T-helper 2 cell treated with Interferon-gamma antibody and Interleukin-4, amounts not matched to agents 5 μg/mL and 100 μg/mL, for 36 hours (primary cell): ENCODE measurements at regions not wholly inside any gene's neighbourhood (a gene's known extent, or its start where the extent isn't known, plus 50 kb on each side); places are given as distances from the start of the nearest gene placed in this dataset.

Experiments
- DNase-seq: peaks from one replicate; pipeline ENCODE4 v3.0.0; 2021; ENCODE audit warnings: low spot score
- H3K27ac Mint-ChIP-seq: one replicate; pipeline ENCODE4 v1.8.0; 2021; ENCODE audit warnings: mild to moderate bottlenecking, mixed read lengths
- H3K27me3 Mint-ChIP-seq: one replicate; pipeline ENCODE4 v1.8.0; 2021; ENCODE audit warnings: low read depth, mixed read lengths
- H3K36me3 Mint-ChIP-seq: one replicate; pipeline ENCODE4 v1.8.0; 2021; ENCODE audit warnings: low read depth, mixed read lengths
- H3K4me1 Mint-ChIP-seq: one replicate; pipeline ENCODE4 v1.8.0; 2021; ENCODE audit warnings: low read depth, mixed read lengths
- H3K4me3 Mint-ChIP-seq: one replicate; pipeline ENCODE4 v1.8.0; 2022; ENCODE audit warnings: mild to moderate bottlenecking, moderate library complexity, mixed read lengths
- H3K9me3 Mint-ChIP-seq: one replicate; pipeline ENCODE4 v1.8.0; 2021; ENCODE audit warnings: mixed read lengths

- Mint-ChIP-seq H3K27me3 (no peaks in the 10 kb centered on the region), H3K4me1 (no peaks in the 10 kb centered on the region), H3K36me3 (no peaks in the 10 kb centered on the region), H3K4me3 (no peak overlapping the region), H3K9me3 (peaks cover 28% of the 10 kb centered on the region), H3K27ac (no peak overlapping the region)
- no peak for DNase-seq
These were observed 1310.9 kb downstream of the PCDH7 start for GRCh38 chr4:32031026-32031425.

- Mint-ChIP-seq H3K27ac (no peak overlapping the region), H3K4me3 (no peak overlapping the region), H3K36me3 (no peaks in the 10 kb centered on the region), H3K27me3 (no peaks in the 10 kb centered on the region), H3K4me1 (no peaks in the 10 kb centered on the region), H3K9me3 (peaks cover 31% of the 10 kb centered on the region)
- DNase-seq, result no peak
These were observed 1312.0 kb downstream of the PCDH7 start for GRCh38 chr4:32032136-32032672.

GRCh38 chr4:32037399-32037798, 1317.2 kb downstream of the PCDH7 start:
- no peaks in the 10 kb centered on the region for H3K27me3 Mint-ChIP-seq
- no peak overlapping the region for H3K27ac Mint-ChIP-seq
- H3K4me3 Mint-ChIP-seq, result no peak overlapping the region
- peaks cover 21% of the 10 kb centered on the region for H3K9me3 Mint-ChIP-seq
- H3K36me3 Mint-ChIP-seq, result no peaks in the 10 kb centered on the region
- no peak for DNase-seq
- no peaks in the 10 kb centered on the region for H3K4me1 Mint-ChIP-seq

GRCh38 chr4:32042486-32043247, 1322.5 kb downstream of the PCDH7 start:
- no peak overlapping the region for H3K27ac Mint-ChIP-seq
- H3K27me3 Mint-ChIP-seq, result no peaks in the 10 kb centered on the region
- no peaks in the 10 kb centered on the region for H3K4me1 Mint-ChIP-seq
- DNase-seq, result no peak
- H3K9me3 Mint-ChIP-seq, result peaks cover 32% of the 10 kb centered on the region
- no peaks in the 10 kb centered on the region for H3K36me3 Mint-ChIP-seq
- no peak overlapping the region for H3K4me3 Mint-ChIP-seq

GRCh38 chr4:32043248-32043633, 1323.1 kb downstream of the PCDH7 start:
- H3K36me3 Mint-ChIP-seq, result no peaks in the 10 kb centered on the region

GRCh38 chr4:32061916-32062315, 1341.7 kb downstream of the PCDH7 start:
- H3K9me3 Mint-ChIP-seq, result peaks cover 14% of the 10 kb centered on the region
- DNase-seq, result no peak
- no peak overlapping the region for H3K27ac Mint-ChIP-seq
- H3K36me3 Mint-ChIP-seq, result no peaks in the 10 kb centered on the region
- H3K27me3 Mint-ChIP-seq, result no peaks in the 10 kb centered on the region
- H3K4me3 Mint-ChIP-seq, result no peak overlapping the region
- no peaks in the 10 kb centered on the region for H3K4me1 Mint-ChIP-seq

More at GRCh38 chr4:32043248-32043633, 1323.1 kb downstream of the PCDH7 start:
- DNase-seq, result no peak
- no peaks in the 10 kb centered on the region for H3K4me1 Mint-ChIP-seq
- H3K9me3 Mint-ChIP-seq, result peaks cover 38% of the 10 kb centered on the region
- no peaks in the 10 kb centered on the region for H3K27me3 Mint-ChIP-seq
- no peak overlapping the region for H3K4me3 Mint-ChIP-seq
- no peak overlapping the region for H3K27ac Mint-ChIP-seq

- H3K4me3 Mint-ChIP-seq, result no peak overlapping the region
- no peak for DNase-seq
- H3K27me3 Mint-ChIP-seq, result no peaks in the 10 kb centered on the region
- H3K4me1 Mint-ChIP-seq, result no peaks in the 10 kb centered on the region
- H3K36me3 Mint-ChIP-seq, result no peaks in the 10 kb centered on the region
- H3K27ac Mint-ChIP-seq, result no peak overlapping the region
- peaks cover 25% of the 10 kb centered on the region for H3K9me3 Mint-ChIP-seq
These were observed 1353.4 kb downstream of the PCDH7 start for GRCh38 chr4:32073542-32073941.

- Mint-ChIP-seq H3K4me1 (no peaks in the 10 kb centered on the region), H3K4me3 (no peak overlapping the region), H3K36me3 (no peaks in the 10 kb centered on the region), H3K27me3 (no peaks in the 10 kb centered on the region), H3K27ac (no peak overlapping the region), H3K9me3 (peaks cover 31% of the 10 kb centered on the region)
- no peak for DNase-seq
These were observed 1367.0 kb downstream of the PCDH7 start for GRCh38 chr4:32087211-32087610.

- no peak overlapping the region for H3K27ac Mint-ChIP-seq
- no peak overlapping the region for H3K4me3 Mint-ChIP-seq
- no peaks in the 10 kb centered on the region for H3K27me3 Mint-ChIP-seq
These were observed 1374.8 kb downstream of the PCDH7 start for GRCh38 chr4:32094987-32095386.

GRCh38 chr4:32102896-32103295, 1382.7 kb downstream of the PCDH7 start:
- Mint-ChIP-seq H3K27ac (no peak overlapping the region), H3K9me3 (peaks cover 18% of the 10 kb centered on the region), H3K4me1 (no peaks in the 10 kb centered on the region), H3K4me3 (no peak overlapping the region), H3K36me3 (no peaks in the 10 kb centered on the region), H3K27me3 (no peaks in the 10 kb centered on the region)
- no peak for DNase-seq

More at GRCh38 chr4:32094987-32095386, 1374.8 kb downstream of the PCDH7 start:
- Mint-ChIP-seq H3K36me3 (no peaks in the 10 kb centered on the region), H3K4me1 (no peaks in the 10 kb centered on the region), H3K9me3 (peaks cover 17% of the 10 kb centered on the region)
- DNase-seq, result no peak

GRCh38 chr4:32106767-32107166, 1386.6 kb downstream of the PCDH7 start:
- Mint-ChIP-seq H3K27me3 (no peaks in the 10 kb centered on the region), H3K4me1 (no peaks in the 10 kb centered on the region), H3K9me3 (peaks cover 28% of the 10 kb centered on the region), H3K36me3 (no peaks in the 10 kb centered on the region), H3K27ac (no peak overlapping the region), H3K4me3 (no peak overlapping the region)
- no peak for DNase-seq

GRCh38 chr4:32112891-32113290, 1392.7 kb downstream of the PCDH7 start:
- Mint-ChIP-seq H3K36me3 (no peaks in the 10 kb centered on the region), H3K4me3 (no peak overlapping the region), H3K27ac (no peak overlapping the region), H3K4me1 (no peaks in the 10 kb centered on the region), H3K27me3 (no peaks in the 10 kb centered on the region), H3K9me3 (peaks cover 15% of the 10 kb centered on the region)
- no peak for DNase-seq

GRCh38 chr4:32117693-32118092, 1397.5 kb downstream of the PCDH7 start:
- Mint-ChIP-seq H3K4me1 (no peaks in the 10 kb centered on the region), H3K36me3 (no peaks in the 10 kb centered on the region), H3K27ac (no peak overlapping the region), H3K4me3 (no peak overlapping the region), H3K9me3 (peaks cover 15% of the 10 kb centered on the region), H3K27me3 (no peaks in the 10 kb centered on the region)
- DNase-seq, result no peak

GRCh38 chr4:32119907-32120306, 1399.7 kb downstream of the PCDH7 start:
- Mint-ChIP-seq H3K4me1 (no peaks in the 10 kb centered on the region), H3K4me3 (no peak overlapping the region), H3K36me3 (no peaks in the 10 kb centered on the region), H3K9me3 (peaks cover 24% of the 10 kb centered on the region), H3K27ac (no peak overlapping the region), H3K27me3 (no peaks in the 10 kb centered on the region)
- no peak for DNase-seq

- Mint-ChIP-seq H3K36me3 (no peaks in the 10 kb centered on the region), H3K4me1 (no peaks in the 10 kb centered on the region), H3K27me3 (no peaks in the 10 kb centered on the region), H3K9me3 (peaks cover 39% of the 10 kb centered on the region), H3K27ac (no peak overlapping the region), H3K4me3 (no peak overlapping the region)
- DNase-seq, result no peak
These were observed 1408.4 kb downstream of the PCDH7 start for GRCh38 chr4:32128549-32128948.
